Erythroblast (primary cell): ENCODE measurements at regions not wholly inside any gene's neighbourhood (a gene's known extent, or its start where the extent isn't known, plus 50 kb on each side); places are given as distances from the start of the nearest gene placed in this dataset.
"Not testable (repeated sequence)": the region's sequence is repeated elsewhere in the genome, so short reads cannot be mapped to it uniquely, and the experiment has no call there.

ENCODE experiments used
- DNase-seq, 2 experiments: peaks; one replicate each; lab custom pipeline; 2025; lab: John Stamatoyannopoulos, UW
- GATA1 ChIP-seq: IDR thresholded peaks from 2 replicates; pipeline ENCODE4 v1.6.1; 2011; ENCODE audit warnings: low read depth, mild to moderate bottlenecking, control low read depth, low read length, moderate library complexity
- POLR2A ChIP-seq: IDR thresholded peaks from 2 replicates; pipeline ENCODE4 v1.6.1; 2011; ENCODE audit warnings: mild to moderate bottlenecking, low read length

DNA sequence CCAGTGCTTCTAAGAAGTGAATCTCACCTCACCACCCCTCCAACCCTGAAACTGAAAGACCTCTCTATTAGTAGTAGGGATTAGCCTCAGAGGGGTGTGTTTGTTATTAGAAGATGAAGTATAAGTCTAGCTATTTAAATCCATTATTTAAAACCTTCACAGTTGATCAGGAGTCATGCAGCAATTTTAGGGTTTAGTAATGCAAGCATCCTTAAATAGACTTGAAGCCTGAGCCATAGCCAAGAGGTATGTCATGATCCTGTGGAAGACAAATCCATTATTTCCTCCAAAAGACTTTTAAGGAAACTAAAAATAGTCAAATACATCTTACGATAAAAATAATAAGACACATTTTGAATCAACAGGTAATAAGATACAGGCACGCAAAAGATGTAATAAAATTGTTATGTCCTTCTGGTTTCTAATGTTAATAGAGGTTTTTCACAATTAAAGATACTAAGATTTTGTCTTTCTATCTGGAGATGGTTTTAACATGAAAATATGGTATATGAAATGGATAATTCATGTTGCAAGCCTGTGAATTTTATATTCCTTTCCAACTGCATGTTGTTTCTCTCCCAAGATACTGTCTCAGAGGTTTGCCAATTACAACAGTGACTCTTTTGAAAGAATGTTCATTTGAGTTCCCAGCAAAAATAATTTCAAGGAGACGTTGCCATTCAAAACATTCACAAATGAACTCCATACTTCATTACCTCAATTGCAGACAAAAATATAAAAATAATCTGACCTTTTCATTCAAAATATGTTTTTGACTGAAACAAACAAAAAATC, 68.0 kb downstream of the LUZP4 start:
- TF ChIP-seq GATA1 (no peak), POLR2A (no peak)

DNA sequence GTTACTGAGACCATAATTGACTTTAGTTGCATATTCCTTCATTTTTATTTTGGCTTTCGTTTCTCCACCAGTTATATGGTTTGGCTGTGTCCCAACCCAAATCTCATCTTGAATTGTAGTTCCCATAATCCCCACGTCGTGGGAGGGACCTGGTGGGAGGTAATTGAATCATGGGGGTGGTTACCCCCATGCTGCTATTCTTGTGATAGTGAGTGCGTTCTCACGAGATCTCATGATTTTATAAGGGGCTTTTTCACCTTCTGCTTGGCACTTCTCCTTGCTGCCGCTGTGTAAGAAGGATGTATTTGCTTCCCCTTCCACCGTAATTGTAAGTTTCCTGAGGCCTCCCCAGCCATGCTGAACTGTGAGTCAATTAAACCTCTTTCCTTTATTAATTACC, 70.0 kb downstream of the LUZP4 start:
- not testable (repeated sequence) for DNase-seq

More for the DNA sequence above, 68.0 kb downstream of the LUZP4 start:
- DNase-seq = no peak

DNA sequence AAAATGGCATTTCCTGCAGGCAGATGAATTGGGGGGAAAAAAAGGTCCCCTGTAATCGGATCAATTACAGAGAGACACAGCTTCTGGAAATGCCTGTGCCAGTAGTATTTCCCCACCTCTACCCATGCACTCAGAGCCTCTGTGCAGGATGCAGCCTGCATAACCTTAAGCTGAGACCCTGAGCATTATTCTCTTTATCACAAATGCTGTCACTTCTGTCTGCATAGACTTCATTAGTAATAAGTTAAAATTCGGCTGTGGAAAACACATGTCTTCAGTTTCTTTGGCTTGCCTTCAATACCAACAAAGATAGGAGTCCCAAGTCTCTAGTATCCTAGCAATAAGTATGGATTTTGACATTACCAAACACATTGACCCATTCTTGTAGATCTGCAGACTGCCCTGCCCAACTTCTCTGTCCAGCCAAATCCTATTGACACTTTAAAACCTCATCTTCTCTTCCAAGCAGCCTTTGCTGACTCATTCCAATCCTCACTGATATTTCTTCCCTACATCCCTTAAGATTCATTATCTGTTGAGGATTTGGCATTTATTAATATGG, 70.8 kb downstream of the LUZP4 start:
- TF ChIP-seq GATA1 (no peak), POLR2A (no peak)
- no peak for DNase-seq

DNA sequence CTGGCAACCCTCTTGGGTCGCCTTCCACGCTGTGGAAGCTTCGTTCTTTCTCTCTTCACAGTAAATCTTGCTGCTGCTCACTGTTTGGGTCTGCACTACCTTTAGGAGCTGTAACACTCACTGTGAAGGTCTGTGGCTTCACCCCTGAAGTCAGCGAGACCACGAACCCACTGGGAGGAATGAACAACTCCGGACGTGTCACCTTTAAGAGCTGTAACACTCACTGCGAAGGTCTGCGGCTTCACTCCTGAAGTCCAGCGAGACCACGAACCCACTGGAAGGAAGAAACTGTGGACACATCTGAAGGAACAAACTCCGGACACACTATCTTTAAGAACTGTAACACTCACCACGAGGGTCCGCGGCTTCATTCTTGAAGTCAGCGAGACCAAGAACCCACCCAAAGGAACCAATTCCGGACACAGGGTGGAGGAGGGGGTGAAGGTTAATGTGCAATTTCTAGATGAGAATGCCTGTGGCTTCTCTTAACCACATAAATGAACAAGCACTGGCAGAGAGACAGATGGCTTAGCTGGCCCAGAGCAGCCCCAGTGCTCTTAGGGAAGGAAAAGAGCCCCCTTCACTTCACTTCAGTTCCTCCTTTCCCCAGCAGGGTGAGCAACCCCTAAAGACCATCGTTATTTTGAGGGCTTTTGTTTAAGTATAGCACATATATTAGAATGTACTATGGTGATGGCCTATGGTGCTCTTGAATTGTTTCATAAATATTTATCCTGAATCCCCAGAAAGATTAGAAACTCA, 73.0 kb downstream of the LUZP4 start:
- no peak for DNase-seq
- TF ChIP-seq POLR2A (no peak), GATA1 (no peak)

DNA sequence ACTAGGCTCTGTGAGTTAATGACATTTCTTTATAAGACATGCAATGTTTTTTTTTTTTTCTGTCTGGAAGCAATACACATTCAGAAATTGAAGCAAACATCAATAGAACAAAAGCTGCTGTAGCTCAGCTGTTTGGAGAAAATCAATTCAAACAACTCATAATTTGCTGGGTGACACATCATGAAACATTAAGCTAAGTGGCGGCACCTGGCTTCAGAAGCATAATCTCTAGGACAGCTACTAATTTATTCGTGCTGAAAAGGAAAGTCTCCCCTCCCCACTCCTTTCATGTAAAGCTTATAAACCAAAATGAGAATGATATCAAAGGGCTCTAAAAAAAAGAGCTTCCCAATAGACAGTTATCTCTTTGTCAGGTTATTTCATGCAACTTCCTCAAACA, 73.9 kb downstream of the LUZP4 start:
- TF ChIP-seq GATA1 = no peak
- no peak for TF ChIP-seq POLR2A
- DNase-seq = no peak

DNA sequence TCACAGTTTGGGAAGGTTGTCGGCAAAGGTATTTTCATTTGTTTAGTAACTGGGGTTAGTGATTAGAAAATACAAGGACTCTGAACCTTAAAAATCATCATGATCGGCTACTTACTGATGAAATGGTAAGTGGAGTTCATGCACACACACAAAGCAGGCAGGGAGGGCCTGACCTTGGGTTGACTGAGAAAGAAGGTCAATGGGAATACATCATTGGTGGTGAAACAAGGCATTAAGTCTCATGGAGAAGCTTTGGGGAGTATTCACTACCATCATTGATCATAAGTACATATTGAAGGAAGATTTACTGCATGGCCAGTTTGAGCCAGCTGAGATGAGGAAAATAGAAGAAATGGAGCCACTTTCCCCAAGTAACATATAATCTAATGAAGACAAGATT, 74.4 kb downstream of the LUZP4 start:
- DNase-seq = no peak
- TF ChIP-seq GATA1 (no peak), POLR2A (no peak)

DNA sequence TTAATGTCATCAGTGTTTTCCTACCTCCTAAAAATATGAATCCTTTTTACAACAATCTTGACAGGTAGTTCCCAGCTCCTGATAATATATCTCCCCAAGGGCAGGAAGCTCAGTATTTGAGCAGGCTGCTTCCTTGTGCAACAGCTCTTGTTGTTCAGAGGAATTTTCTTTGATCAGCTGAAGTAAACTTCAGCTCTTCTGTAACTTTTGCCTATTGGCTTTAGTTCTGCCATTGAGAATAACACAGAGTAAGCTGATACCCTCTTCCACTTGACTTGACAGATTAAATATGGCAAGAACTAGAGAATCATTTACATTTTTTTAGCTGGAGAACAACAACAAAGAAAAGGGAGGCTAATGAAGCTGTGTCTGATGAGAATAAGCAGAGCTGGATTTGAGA, 75.2 kb downstream of the LUZP4 start:
- TF ChIP-seq GATA1 = no peak
- no peak for TF ChIP-seq POLR2A
- DNase-seq = no peak

DNA sequence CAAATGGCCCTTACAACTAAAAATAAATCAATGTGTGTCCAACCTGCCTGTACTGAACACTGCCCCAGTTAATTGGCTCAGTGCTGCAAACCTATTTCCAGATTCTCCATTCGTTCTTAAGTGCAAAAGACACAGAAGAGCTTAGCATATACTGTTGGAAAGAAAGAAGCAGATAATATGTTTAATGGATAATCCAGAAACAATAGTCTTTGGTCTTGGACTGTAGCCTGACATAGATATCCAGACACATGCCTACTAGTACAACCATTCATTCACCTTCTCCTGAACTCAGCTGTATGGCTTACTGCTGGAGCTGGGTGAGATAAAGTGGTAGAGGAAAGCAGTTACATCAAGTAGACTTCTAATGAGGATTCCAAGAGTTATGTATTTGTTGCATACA, 77.0 kb downstream of the LUZP4 start:
- TF ChIP-seq POLR2A (no peak), GATA1 (no peak)

DNA sequence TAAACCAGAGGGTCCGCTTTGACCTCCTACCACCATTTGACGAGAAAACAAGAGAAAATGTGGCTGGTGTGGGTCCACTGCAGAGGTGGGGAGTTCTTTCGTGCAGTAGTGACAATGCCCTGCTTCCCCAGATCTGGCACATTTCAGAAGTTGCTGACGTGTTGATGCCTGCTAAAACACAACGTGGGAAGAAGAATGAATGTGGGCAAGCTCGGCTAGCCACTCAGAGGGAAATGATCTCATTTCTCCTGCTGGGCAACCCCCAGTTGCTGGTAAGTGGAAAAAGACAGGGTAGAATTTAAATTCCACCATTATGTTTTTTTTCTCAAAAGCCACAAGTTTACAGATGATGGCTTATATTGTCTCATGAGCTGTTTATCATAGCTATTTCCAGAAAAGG, 77.9 kb downstream of the LUZP4 start:
- TF ChIP-seq GATA1 = no peak
- no peak for TF ChIP-seq POLR2A
- DNase-seq = no peak

More for the DNA sequence above, 77.0 kb downstream of the LUZP4 start:
- DNase-seq = no peak

DNA sequence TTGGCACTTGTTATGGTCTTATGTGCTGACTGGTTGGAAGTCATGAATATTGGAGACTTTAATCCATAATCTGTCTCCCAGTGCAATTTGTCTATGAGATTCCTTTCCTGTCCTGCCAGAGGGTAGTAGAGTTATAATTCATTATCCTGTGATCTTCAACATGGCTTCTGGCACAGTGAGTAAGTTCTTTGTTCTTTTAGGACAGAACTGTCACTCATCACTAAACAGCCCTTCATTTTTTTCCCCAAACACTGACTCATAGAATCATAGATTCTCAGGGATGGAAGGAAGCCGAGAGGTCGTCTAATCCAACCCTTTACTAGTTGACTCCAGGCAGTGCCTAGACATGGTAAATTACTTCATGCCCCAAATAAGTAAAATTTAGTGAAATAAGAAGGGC, 78.4 kb downstream of the LUZP4 start:
- DNase-seq = no peak
- no peak for TF ChIP-seq POLR2A
- no peak for TF ChIP-seq GATA1

DNA sequence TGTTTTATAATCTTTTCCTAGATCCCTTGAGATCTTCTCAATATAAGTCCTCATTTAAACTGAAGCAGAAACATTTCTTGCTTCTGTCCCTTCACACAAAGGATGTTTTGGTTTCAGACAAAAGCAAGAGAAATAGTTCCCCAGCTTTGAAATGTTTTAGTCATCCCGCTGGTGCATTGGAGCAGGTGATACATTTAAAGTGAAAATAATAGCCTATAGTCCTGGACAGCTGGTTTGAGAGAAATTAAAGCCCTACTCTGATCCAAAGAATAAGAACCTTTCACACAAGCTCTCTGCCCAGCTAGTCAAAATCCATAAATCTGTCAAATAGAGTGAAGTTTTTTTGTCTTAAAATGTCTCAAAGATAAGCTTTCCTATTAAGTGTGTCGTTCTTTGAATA, 79.4 kb downstream of the LUZP4 start:
- DNase-seq = no peak
- TF ChIP-seq POLR2A (no peak), GATA1 (no peak)

DNA sequence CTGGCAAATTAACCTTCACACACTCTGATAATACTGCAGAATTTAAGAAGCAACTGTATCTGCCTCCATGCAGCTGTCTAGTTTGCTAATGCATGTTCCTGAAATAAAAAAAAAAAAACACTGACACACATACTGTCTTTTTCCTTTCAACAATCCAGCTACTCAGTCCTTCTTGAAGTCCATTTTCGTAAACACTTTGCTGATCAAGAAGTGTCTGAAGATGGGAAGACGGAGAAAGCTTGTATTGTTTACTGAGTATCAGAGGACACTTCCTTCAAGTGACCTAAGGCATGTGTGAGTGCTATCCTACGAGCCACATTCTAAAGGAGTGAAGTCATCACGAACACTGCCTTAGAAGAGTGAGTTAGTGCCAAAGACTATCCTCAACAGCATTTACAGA, 82.6 kb downstream of the LUZP4 start:
- no peak for TF ChIP-seq POLR2A
- no peak for TF ChIP-seq GATA1
- DNase-seq = no peak

DNA sequence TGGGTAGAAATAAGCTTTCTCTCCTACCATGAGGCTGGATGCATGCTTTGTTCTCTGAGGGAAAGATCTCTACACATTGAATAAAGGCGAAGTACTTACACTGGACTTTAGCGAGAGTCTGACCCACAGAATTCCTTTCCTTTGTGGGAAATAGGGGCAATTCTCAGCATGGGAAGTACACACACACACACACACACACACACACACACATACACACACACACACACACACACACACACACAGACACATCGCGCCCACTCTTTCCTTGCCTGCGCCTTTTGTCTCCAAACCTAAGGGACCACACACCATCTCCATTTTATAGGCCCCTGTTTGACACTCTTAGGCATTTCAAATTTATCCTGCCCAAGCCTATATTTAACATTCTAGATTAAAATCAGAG, 83.8 kb downstream of the LUZP4 start:
- no peak for DNase-seq
- TF ChIP-seq POLR2A = no peak
- no peak for TF ChIP-seq GATA1

DNA sequence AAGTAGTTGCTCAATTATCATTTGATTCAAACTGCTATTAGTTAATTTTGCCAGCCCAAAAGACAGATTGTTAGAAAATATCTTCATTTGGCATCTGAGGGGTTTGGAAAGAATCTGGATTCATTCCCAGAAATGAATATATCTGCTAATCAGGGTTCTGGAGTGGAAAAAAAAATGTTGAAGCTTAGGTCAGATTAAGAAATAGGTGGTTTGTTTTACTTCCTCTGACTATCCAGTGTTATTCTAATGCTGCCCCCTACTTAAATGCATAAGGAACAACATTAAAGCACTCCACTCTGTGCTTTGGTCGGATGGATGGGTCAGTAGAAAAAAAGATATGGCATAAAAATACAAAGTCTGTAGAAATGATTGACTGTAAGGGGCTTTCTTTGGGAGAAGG, 89.0 kb downstream of the LUZP4 start:
- no peak for DNase-seq

DNA sequence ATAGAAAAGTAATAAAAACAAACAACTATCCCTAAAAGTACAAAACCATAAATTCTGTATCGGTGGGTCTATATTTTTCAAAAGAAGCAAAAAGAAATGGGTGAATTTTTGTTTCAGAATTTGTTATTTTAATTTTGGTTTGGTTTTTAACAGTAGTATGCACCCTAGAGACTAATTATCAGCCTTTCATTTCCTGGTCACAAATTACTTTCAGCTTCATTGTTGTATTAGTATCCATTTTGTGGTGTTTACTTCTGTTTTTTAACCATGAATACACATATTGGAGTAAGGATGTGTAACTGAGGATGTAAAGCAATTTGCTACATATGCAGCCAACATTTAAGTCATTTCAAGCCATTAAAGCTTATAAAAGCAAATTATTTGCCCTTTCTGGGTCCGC, 97.8 kb downstream of the LUZP4 start:
- TF ChIP-seq GATA1 (no peak), POLR2A (no peak)
- DNase-seq = no peak

More for the DNA sequence above, 89.0 kb downstream of the LUZP4 start:
- TF ChIP-seq POLR2A = no peak
